GM23338 (cell line): ENCODE measurements at regions not wholly inside any gene's neighbourhood (a gene's known extent, or its start where the extent isn't known, plus 50 kb on each side); places are given as distances from the start of the nearest gene placed in this dataset.

Experiments
- CREB1 ChIP-seq: fragments of 250-450 bp; sonication (Bioruptor Pico); IDR thresholded peaks from 2 replicates; pipeline ENCODE4 v1.5.0; 2020; ENCODE audit warnings: low read depth, mild to moderate bottlenecking, moderate library complexity
- CTCF ChIP-seq, 2 experiments: fragments of 200-600 bp in 1 of 2; sonication (generic) in 1 of 2; conservative IDR thresholded peaks; 2 replicates each; pipeline versions ENCODE4 v1.5.1 to v1.6.1; 2016 to 2017; ENCODE audit warnings: antibody characterized with exemption in 2 of 2, low read depth in 2 of 2, mild to moderate bottlenecking in 2 of 2, moderate library complexity in 1 of 2
- ETS1 ChIP-seq: IDR thresholded peaks from 2 replicates; pipeline ENCODE4 v1.6.1; 2016; ENCODE audit warnings: antibody characterized with exemption
- EZH2 ChIP-seq: fragments of 200-600 bp; sonication (generic); IDR thresholded peaks from one replicate; pipeline ENCODE4 v1.8.0; 2017; ENCODE audit warnings: antibody characterized with exemption, mild to moderate bottlenecking, low read depth; ENCODE audit not compliant: unreplicated experiment
- EZH2phosphoT487 ChIP-seq: fragments of 200-600 bp; sonication (generic); IDR thresholded peaks from one replicate; pipeline ENCODE4 v1.8.1; 2018; ENCODE audit warnings: antibody characterized with exemption; ENCODE audit not compliant: unreplicated experiment
- JUNB ChIP-seq: IDR thresholded peaks from one replicate; pipeline ENCODE4 v1.6.1; 2016; ENCODE audit warnings: antibody characterized with exemption; ENCODE audit not compliant: unreplicated experiment
- POLR2AphosphoS5 ChIP-seq: IDR thresholded peaks from 2 replicates; pipeline ENCODE4 v1.6.1; 2016; ENCODE audit warnings: antibody characterized with exemption, low read depth
- REST ChIP-seq: IDR thresholded peaks from one replicate; pipeline ENCODE4 v1.6.1; 2018; ENCODE audit warnings: antibody characterized with exemption; ENCODE audit not compliant: unreplicated experiment
- STAT1 ChIP-seq: IDR thresholded peaks from one replicate; pipeline ENCODE4 v1.6.1; 2016; ENCODE audit warnings: antibody characterized with exemption; ENCODE audit not compliant: unreplicated experiment

GRCh38 chr5:167816354-167816753 lies 475.1 kb upstream of the WWC1 start:
- TF ChIP-seq JUNB: no peak
- TF ChIP-seq CTCF (conservative IDR thresholded peaks at IDR 0.05; ENCODE audit: low read depth in 2 of 2): no peak
- no peak for TF ChIP-seq EZH2
- no peak for TF ChIP-seq STAT1
- no peak for TF ChIP-seq POLR2AphosphoS5
- no peak for TF ChIP-seq REST
- no peak for TF ChIP-seq EZH2phosphoT487
- no peak for TF ChIP-seq CREB1 (CRISPR knock-in tag)
- TF ChIP-seq ETS1: no peak
